Fibroblast of mammary gland (primary cell): ENCODE measurements at regions not wholly inside any gene's neighbourhood (a gene's known extent, or its start where the extent isn't known, plus 50 kb on each side); places are given as distances from the start of the nearest gene placed in this dataset.

Experiments used
- DNase-seq: peaks from one replicate; pipeline ENCODE4 v3.0.0-alpha.2; 2010; ENCODE audit warnings: low read depth
- H3K4me3 ChIP-seq: 2 replicates; pipeline ENCODE4 v1.5.1; 2011; ENCODE audit warnings: low read depth, mild to moderate bottlenecking, low read length, moderate library complexity; ENCODE audit not compliant: control insufficient read depth
- CTCF ChIP-seq: conservative IDR thresholded peaks from 2 replicates; pipeline ENCODE4 v1.5.1; 2011; ENCODE audit warnings: low read depth, low read length, inconsistent platforms; ENCODE audit not compliant: control insufficient read depth, insufficient read depth

DNA sequence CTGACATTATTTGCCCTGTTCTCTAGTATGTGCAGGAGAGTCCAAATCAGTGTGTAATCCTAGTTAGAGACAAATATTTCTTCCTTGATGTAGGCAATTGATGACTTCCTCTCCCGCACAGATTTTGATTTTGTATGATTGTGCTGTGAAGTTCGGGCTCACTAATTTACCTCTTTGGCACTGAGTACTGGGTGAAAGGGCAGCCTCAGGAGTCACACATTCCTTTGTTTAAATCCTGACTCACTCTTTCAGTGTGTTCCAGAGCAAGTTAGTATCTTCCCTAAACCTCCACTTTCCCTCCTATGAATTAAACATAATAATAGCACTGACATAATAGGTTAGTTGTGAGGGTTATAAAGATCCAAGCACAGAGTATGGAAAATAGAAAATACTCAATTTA is 269.7 kb downstream of the ISL1 start:
- no peak for TF ChIP-seq CTCF
- DNase-seq: no peak

DNA sequence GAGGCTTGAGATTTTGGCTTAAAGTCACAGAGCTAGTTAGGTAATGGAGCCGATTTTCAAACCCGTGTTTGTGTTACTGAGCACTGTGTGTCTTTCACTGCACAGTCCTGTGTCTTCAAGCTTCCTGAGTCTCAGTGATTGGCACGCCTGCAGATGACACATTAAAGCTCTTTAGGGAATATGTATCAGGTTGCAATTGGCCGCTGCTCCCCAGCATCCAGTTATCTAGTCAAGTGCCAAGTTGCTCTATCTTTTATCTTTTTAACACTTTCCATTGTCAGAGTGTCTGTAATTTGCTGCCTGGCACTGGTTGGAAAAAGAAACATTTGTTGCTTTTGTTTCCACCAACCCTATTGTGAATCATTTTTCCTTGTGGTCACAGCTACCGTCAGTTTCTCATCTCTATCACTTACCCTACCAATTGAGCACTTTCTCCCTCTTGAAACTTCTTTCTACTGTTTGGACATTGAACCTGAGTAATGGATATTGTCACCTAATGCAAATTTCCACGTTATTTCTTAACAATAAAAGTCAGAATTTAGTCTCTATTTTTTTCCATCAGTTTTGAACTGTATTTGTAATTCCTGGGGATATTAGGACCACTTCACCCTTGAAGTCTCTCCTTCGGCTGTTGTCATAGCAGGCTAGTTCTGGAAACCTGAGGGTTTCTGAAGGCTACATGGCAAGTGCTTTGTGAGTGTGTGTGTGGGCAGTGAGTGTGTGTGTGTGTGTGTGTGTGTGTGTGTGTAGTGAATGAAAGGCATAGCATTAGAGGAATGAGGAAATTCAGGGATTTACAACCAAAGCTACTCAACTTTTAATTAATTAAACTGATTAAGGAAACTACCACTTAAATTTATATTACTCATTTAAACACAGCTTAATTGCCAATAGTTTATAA is 274.3 kb downstream of the ISL1 start:
- no peak for TF ChIP-seq CTCF

More for the DNA sequence above, 269.7 kb downstream of the ISL1 start:
- no peak overlapping the region for H3K4me3 ChIP-seq

GRCh38 chr5:51661646-51662265 is 278.5 kb downstream of the ISL1 start:
- no peak for DNase-seq
- TF ChIP-seq CTCF: no peak
- H3K4me3 ChIP-seq: no peak overlapping the region

More for the DNA sequence above, 274.3 kb downstream of the ISL1 start:
- DNase-seq: no peak
- H3K4me3 ChIP-seq: no peak overlapping the region

DNA sequence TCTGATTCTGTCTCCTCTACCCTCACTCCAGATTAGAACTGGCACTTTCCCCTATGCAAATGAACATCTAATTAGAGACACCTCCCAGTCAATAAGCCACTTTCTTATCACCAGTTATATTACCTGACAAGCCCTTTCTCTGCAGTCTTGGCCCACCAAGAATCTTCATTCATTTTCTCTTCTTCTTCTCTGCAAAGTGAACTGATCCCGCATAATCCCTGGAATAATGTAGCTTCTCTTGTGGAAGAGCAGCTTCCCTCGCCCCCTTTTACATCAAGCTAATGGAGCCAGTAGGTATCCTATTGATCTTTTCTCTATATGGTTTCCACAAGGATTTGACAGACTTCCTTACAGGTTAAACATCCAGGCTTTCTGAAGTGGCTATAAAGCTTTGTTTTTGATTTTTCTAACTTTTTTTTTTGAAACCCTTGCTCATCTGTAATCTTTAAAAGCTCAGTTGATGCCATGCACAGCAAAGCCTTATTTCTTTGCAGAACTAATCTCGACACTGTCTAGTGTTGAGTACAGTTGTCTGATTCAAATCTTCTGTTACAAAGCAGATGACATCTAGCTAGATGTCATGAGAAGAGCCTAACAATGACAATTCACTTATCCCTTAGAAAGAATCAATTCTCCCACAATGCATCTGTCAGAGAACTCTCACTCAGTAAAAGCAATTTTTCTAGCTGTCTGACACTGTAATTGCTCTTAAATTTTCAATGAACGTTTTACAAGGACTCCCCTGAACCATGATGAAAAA is 281.4 kb downstream of the ISL1 start:
- no peak for TF ChIP-seq CTCF
- H3K4me3 ChIP-seq: no peak overlapping the region
- no peak for DNase-seq

- H3K4me3 ChIP-seq: no peak overlapping the region
- no peak for TF ChIP-seq CTCF
- DNase-seq: no peak
Observed at GRCh38 chr5:51665251-51665593, 282.0 kb downstream of the ISL1 start.

DNA sequence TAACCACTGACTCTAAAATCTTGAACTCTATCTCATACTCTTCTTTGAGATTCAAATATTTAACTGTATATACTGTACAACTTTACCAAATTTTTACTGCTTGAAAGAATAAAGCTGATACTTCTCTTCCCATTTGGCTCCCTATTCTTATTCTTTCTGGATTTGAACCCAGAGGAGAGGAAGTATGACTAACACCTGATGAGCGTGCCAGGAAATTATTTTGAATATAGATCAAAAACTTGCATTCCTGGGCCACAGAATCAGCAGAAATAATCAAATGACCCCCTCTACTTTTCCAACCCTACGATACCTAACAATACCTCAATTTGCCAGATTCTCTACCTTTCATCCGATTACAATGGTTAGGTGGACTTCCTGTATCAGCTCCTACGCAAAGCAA is 285.8 kb downstream of the ISL1 start:
- H3K4me3 ChIP-seq: no peak overlapping the region
- no peak for TF ChIP-seq CTCF
- no peak for DNase-seq
